GM10266 (cell line): ENCODE measurements at regions not wholly inside any gene's neighbourhood (a gene's known extent, or its start where the extent isn't known, plus 50 kb on each side); places are given as distances from the start of the nearest gene placed in this dataset.

Experiments used
- DNase-seq: peaks from one replicate; pipeline ENCODE4 v3.0.0; 2012; ENCODE audit errors: extremely low spot score
- TF ChIP-seq, protein P1 (sequence below): IDR thresholded peaks from 2 replicates; pipeline ENCODE4 v1.5.1; 2012; ENCODE audit warnings: mild to moderate bottlenecking, low read depth; ENCODE audit not compliant: control insufficient read depth, insufficient read depth; ENCODE audit errors: missing control alignments

DNA sequence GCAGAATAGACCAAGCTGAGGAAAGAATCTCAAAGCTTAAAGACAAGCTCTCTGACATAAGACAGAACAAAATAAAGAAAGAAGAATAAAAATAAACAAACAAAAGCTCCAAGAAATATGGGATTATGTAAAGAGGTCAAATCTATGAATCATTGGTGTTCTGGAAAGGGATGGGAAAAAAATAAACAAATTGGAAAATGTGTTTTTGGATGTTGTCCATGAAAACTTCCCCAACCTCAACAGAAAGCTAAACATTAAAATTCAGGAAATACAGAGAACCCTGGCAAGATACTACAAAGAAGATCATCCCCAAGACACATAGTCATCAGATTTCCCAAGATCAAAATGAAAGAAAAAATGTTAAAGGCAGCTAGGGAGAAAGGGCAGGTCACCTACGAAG, 662.0 kb upstream of the CDH18 start:
- no peak for DNase-seq
- TF ChIP-seq, protein P1, sequence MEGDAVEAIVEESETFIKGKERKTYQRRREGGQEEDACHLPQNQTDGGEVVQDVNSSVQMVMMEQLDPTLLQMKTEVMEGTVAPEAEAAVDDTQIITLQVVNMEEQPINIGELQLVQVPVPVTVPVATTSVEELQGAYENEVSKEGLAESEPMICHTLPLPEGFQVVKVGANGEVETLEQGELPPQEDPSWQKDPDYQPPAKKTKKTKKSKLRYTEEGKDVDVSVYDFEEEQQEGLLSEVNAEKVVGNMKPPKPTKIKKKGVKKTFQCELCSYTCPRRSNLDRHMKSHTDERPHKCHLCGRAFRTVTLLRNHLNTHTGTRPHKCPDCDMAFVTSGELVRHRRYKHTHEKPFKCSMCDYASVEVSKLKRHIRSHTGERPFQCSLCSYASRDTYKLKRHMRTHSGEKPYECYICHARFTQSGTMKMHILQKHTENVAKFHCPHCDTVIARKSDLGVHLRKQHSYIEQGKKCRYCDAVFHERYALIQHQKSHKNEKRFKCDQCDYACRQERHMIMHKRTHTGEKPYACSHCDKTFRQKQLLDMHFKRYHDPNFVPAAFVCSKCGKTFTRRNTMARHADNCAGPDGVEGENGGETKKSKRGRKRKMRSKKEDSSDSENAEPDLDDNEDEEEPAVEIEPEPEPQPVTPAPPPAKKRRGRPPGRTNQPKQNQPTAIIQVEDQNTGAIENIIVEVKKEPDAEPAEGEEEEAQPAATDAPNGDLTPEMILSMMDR = no peak

DNA sequence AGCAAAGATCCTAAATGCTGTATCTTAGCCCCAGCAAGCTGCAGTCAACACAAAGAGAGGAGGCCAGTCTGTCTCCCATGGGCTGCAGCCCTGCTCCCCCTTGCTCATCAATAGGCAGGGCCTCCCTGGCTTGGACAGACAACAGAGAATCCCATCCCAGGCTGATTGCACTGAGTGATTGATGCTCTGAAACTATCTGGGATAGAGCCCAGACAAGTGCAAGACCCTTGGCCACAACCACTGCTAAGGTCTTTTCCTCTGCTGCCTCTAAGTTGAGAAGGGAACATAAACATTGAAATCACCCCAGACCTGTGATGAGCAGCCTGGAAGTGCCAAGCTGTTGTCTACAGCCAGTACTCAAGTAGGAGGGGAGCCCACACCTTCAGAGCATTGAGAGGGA, 661.0 kb upstream of the CDH18 start:
- TF ChIP-seq, protein P1 = no peak
- no peak for DNase-seq

DNA sequence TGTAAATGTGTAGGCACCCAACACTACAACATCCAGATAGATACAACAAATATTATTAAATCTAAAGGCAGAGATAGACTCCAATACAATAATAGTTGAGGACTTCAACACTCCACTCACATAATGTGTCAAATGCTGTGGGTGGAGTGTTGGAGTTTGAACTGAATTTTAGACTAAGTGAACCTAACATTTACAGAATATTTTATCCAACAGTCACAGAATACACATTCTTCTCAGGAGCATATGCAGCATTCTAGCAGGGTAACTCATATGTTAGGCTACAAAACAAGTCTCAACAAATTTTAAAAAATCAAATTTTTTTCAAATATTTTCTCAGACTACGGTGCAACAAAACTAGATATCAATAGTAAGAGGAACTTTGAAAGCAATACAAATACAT, 648.7 kb upstream of the CDH18 start:
- TF ChIP-seq, protein P1 = no peak
- DNase-seq = no peak

DNA sequence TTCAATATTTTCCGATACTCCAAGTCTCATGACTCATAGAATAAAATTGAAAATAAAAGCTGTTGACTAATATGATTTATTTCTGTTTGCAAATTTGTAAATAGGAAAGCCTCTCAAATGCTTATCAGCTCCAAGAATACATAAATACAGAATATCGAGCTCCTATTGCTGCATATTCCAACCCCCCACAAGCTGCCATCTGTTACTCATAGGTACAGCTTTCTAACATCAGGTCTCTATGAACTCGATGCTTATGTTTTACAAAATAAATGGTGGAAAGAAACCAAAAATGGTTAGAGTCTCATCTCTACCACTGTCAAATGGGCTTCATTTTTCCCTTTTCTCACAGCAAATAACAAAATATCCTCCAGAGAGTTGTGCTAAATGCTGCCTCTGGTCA, 631.6 kb upstream of the CDH18 start:
- TF ChIP-seq, protein P1 = no peak
- DNase-seq = no peak

DNA sequence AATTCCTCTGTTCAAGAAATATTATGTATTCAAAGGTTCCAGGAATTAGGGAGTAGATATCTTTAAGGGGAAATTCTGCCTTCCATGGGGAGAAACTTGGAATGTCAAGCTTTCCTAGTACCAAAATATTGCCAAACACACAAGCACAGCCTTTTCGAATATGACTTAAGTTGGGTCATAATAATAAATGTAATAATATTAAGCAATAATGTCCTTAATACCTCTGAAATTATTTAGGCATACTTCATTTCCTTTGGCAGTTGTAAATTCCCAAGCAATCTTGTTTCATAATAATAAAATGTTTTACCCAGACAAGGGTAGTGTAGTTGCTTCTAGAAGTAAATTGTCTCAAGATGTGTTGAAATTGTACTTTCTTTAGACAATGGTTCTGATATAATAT, 630.3 kb upstream of the CDH18 start:
- no peak for DNase-seq
- TF ChIP-seq, protein P1 = no peak

DNA sequence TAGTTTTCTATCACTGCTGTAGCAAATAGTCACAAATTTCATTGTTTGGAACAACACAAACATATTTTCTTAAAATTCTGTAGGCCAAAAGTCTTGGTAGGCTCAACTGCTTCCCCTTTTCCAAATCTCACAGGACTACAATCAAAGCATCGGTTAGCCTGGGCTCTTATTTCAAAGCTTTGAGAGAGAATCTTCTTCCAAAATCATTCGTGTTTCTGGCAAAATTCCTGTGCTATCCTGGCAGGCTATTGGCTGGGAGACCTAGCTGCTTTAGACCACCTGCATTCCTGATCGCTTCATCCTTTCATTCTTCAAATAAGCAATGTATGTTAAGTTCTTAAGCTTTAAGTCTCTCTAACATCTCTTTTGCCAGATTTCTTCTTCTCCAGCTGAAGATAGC, 629.8 kb upstream of the CDH18 start:
- TF ChIP-seq, protein P1 = no peak
- no peak for DNase-seq

DNA sequence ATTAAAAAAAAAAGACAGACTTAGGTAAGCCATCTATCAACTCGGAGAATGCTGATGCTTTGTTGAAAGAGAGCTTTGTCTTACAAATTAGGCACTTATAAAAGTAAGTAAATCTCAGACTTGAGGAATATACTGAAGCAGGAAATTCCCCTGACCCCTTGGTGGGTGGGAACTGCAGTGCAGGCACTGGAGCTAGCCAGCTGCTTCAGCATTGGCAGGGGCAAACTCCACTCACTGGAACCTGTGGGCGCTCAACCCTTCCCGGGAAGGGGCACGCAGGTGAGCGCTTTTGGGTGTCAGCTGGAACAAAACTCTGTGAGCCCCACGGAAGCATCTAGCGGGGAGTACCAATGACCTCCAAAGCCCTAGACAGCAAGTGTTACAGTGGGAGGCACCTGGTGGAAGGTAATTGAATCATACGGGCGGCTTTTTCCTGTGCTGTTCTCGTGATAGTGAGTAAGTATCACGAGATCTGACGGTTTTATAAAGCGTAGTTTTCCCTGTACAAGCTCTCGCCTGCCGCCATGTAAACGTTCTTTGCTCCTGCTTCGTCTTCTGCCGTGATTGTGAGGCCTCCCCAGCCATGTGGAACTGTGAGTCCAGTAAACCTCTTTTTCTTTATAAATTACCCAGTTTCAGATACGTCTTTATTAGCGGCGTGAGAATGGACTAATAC, 628.0 kb upstream of the CDH18 start:
- no peak for DNase-seq
- TF ChIP-seq, protein P1 = no peak
